ENCODE measurements at regions not wholly inside any gene's neighbourhood (a gene's known extent, or its start where the extent isn't known, plus 50 kb on each side); places are given as distances from the start of the nearest gene placed in this dataset.
"Not testable (repeated sequence)": the region's sequence is repeated elsewhere in the genome, so short reads cannot be mapped to it uniquely, and the experiment has no call there.

DNA sequence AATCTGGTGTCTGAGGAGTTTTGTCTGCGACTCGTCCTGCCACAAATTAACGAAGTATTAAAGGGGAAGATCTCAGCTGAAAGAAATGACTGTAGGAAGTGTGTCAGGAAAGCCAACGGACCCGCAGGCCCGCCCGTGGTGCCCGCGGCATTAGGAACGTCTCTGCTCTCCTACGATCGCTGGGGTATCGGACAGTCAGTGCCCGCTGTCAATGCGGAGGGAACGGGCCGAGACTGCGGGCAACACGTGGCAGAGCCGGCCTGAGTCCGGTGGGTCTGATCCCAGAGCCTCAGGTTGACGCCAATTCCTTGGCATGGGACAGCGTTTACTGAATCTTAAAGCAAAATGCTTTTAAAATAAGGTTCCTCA, 128.7 kb downstream of the KBTBD2 start:
- no peak for DNase-seq (ENCODE audit: low read depth)

DNA sequence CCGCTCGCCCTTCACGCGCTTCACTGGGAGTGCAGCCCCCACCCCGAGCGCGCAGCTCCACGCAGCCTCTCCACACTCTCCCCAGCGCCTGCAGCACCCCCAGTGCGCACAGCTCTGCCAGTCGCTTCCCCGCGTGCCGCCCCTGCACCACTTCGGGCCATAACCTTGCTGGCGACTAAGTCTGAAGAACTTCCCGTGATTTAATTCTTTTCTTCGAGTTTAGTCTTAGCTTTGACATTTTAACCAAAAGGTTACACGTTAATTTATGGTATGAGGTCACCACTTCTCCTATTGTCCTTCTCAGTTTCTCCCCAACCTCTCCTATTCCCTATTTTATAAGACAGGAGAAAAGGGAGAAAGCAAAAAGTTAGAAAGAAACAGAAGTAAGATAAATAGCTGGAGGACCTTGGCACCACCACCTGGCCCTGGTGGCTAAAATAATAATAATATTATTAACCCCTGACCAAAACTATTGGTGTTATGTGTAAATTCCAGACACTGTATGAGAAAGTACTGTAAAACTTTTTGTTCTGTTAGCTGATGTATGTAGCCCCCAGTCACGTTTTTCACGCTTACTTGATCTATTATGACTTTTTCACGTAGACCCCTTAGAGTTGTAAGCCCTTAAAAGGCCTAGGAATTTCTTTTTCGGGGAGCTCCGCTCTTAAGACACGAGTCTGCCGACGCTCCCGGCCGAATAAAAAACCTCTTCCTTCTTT, 129.2 kb downstream of the KBTBD2 start:
- not testable (repeated sequence) for DNase-seq (ENCODE audit: low read depth)

DNA sequence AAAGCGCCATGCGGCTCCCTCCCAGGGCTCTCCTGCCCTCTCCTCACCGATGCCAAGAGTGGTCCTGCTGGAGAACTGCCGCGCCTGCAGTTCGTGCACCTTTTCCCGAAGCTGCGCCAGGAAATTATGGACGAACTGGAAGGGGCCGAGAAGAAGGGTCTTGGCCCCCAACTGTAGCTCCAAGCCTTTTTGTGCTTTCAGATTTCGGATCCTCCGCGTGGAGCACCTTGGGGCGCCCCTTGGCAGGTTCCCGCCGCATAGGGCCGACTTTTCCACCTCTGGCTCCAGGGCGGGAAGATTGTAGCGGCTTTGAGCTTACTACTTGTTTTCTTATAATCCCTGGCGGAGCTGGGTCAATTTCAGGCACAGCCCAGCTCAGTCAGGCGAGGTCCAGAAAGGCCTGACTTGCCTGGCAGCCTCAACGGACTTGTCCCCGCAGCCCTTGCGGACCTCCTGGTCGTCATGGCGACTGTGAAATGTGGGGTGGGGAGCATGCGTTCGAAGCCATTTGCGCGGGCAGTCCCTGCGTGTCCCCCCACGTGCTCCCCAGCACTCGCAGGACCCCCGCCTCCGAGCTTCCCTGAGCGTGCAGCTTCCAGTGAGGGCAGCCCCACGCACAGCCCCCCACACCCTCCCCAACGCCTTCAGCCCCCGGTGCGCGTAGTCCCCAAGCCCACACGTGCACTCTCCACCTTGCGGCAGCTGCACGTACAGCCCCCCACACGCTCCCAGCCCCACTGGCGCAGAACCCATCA, 129.9 kb downstream of the KBTBD2 start:
- no peak for DNase-seq (ENCODE audit: low read depth)

DNA sequence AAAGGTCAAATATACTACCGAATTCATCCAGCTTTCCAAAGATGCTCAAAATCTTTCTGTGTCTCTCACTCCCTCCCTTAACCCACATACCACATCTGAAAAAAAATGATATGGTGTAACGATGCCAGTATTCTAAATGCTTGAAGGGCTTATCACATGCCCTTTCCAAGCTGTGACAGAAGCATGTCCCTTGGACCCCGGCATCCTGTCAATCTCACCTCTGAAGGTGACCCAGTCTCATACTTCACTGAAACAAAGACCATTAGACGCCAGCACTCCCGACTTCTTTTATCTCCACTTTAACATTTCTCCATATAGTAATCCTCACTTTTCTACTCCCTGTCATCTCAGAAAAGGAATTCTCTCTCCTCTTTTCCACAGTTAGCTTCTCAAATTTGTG, 130.8 kb downstream of the KBTBD2 start:
- not testable (repeated sequence) for DNase-seq (ENCODE audit: low read depth)

DNA sequence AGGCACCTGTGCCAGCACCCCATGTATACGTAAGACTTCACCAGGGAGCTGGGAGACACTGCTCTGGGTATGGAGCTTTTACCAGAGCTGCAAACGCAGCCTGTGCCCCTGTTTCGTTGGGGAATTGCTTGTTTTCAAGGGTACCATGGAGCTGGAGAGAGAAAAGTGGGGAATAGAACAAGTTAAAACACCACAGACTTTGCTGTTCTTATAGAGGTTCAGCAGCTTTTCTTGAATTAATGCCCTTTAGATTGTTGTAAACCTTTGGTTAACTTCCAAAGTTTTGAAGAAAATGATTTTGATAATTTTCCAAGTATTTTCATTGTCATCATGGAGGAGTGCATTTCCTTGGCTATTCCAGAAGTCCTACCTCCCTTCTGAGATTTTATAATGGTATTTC, 131.7 kb downstream of the KBTBD2 start:
- DNase-seq (ENCODE audit: low read depth) = not testable (repeated sequence)

DNA sequence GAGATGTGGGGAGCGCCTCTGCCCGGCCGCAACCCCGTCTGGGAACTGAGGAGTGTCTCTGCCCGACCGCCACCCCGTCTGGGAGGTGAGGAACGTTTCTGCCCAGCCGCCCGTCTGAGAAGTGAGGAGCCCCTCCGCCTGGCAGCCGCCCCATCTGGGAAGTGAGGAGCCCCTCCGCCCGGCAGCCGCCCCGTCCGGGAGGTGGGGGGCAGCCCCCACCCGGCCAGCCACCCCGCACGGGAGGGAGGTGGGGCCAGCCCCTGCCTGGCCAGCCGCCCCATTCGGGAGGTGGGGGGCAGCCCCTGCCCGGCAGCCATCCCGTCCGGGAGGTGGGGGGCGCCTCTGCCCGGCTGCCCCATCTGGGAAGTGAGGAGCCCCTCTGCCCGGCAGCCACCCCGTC, 137.7 kb downstream of the KBTBD2 start:
- not testable (repeated sequence) for DNase-seq (ENCODE audit: low read depth)

DNA sequence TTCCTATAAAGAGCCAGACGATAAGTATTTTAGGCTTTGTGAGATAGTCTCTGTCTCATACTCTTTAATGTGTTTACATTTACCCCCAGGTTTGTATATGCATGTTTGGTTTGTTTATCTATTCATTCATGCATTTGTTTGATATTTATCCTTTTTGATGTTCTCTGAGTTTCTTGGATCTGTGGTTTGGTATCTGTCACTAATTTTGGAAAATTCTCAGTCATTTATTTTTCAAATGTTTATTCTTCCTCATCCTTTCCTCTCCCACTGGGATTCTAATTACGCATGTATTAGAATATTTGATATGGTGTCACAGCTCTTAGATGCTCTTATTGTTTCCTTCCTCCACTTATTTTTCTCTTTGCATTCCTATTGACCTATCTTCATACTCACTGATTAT, 143.2 kb downstream of the KBTBD2 start:
- DNase-seq (ENCODE audit: low read depth) = not testable (repeated sequence)

DNA sequence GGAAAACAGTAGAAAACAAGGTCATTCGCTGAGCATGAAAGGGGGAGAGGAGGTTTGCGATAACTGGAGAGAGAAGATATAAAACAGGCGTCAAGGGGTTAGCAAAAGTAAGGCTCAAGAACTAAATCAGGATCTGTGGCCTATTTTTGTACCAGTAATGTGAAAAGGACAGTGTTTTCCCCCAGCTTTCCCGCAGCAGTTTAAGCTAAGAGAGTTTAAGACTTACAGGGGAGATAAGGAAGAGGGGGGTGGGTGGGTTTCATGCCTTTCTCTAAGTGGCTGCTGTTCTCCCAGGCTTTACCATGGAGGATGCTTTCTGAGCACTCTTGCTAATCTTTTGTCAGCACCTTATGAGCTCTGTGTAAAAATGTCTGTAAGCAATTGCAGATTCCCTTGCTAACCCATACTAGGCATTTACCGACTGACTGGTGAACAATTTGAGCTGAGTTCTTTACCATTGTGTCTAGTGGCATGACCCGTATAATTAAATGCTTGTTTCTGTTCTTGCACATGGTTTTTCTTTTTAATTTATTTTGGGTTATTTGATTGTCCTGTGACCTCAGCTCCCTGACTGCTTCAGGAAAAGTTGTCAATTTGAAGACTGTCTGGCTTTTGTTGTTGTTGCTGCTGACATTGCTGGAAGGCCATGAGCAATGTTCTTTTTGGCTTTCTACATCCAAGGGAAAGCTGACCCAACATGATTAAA, 144.0 kb downstream of the KBTBD2 start:
- not testable (repeated sequence) for DNase-seq (ENCODE audit: low read depth)

DNA sequence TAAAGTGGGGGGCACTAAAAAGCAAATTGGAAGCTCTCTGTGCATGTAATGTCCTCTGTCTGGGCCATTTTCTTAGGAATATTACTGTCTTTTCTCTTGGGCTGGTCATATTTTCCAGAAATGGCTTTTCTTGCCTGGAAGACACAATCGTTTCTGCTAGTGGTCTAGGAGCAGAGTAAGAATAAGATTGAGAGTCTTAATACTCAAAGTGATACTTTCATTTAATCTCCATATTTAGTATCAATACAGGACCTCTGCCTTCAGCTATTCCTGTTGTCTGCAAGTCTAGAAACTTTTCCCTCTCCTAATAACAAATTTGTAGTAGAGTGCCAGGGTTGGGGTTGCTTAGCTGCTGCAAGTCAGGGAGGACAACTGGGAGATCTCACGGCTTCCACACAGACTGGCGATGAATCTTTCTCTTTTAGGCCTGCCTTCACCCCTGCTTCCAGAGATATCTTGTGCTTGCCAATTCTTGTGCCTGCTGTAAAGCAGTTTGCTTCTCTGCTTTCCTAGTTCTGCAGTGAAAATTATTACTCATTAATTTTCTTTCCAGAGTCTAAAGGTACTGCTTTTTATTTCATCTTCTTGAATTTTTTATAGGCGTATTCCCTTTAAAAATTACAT, 149.6 kb downstream of the KBTBD2 start:
- DNase-seq (ENCODE audit: low read depth) = not testable (repeated sequence)

DNA sequence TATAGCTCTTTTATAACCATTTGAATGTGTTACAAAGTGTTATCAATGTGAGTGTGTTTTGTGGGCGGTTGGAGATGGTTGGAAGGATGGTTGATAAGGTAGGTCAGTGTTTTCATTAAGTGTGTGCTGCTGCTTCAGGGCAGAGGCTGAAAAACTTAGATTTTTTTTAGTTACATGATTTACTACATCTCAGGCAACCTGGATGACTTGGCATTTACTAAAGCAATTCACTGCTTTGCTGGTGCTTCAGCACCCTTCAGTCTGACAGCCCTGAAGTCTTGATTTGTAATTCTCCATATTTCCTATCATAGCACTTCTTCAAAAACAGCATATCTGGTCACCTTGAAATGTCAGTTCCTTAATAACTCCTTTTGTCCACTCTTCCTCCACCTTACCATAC, 151.8 kb downstream of the KBTBD2 start:
- DNase-seq (ENCODE audit: low read depth) = not testable (repeated sequence)

DNA sequence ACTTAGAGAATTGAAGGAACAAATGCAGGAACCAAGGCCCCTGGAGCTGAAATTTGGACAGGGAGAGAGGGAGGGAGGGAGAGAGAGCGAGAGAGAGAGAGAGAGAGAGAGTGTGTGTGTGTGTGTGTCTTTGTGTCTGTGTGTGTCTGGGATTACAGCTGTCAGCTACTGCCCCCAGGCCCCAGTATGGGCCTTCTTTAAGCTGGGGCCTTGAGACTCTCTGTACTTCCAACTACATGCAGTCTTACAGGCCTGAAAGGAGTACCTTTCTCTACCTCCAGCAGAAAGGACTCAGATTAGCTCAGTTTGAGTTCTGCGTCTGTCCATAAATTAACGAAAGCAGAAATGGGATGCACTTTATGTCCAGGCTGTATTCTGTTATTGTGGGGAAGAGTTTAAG, 153.2 kb downstream of the KBTBD2 start:
- DNase-seq (ENCODE audit: low read depth) = not testable (repeated sequence)

DNA sequence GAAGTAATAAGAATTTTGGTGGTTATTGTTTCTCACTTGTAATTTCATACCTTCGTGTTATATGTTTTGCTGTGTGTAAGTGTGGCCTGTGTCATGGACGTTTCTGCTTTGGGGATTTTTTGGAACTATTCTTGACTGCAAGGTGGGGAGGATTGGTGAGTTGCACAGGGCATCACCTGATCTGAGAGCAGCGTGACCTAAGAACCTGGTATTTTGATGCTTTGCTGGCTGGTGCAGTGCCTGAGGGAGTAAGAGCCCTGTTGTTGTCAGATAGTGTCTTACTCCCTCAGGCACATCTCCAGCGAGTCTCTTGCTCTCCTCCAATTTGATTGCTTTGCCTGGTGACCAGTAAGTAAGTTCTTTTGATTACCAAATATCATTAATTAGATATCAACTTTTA, 158.8 kb downstream of the KBTBD2 start:
- DNase-seq (ENCODE audit: low read depth) = not testable (repeated sequence)

DNA sequence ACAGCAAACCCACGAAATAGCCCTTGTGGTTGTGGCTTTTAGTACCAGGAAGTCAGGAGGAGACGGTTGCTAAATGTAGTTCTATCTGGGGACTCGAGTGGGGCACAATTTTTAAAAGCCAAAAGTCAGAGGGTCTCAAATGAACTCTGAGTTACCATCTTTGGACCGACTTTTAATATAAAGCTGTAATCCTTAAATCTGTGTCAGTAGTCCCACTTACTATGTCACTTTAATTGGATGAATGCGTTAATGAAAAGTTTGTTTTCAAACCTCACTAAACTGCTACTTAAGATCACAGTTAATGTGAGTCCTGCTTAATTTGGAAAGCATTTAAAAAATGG, 162.3 kb downstream of the KBTBD2 start:
- DNase-seq (ENCODE audit: low read depth) = not testable (repeated sequence)

DNA sequence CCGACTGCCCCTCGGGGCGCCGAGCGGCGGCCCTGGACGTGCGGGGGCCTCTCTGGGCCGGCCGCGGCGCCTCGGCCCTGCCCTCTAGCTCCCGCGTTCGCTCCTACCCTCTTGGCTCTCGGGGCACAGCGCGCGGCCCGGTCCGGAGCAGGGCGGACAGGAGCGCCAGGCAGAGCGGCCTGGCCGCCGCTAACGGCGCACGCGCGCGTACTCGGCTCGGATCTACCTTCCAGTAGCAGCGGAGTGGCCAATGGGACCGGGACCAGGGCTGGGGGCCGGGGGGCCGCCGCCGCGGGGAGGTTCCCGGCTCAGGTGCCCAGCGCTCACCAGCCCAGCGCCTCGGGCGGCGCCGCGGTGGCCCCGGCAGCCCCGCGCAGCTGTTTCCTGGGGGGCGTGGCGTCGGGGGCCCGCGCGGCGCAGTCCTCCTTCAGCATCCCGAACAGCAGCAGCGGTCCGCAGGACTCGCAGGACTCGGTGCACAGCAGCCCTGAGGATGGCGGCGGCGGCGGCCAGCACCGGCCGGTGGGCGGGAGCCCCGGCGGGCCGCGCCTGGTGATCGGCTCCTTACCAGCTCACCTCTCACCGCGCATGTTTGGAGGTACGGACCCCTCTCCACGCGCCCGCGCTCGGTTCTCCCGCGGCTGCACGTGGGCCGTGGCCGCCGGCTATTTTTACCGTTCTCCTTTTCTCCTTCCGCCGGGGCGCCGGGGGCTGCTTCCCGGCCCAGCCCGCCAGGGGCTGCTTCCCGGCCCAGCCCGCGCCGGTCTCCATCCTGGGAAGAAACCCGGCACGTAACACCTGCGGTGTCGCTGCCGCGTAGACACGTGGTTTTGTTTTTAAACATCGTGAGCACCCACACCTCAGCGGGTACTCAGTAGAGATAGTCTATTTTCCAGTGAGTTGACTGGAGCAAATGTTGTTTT, 162.9 kb downstream of the KBTBD2 start:
- peak; percentile 41 for DNase-seq (ENCODE audit: low read depth)

DNA sequence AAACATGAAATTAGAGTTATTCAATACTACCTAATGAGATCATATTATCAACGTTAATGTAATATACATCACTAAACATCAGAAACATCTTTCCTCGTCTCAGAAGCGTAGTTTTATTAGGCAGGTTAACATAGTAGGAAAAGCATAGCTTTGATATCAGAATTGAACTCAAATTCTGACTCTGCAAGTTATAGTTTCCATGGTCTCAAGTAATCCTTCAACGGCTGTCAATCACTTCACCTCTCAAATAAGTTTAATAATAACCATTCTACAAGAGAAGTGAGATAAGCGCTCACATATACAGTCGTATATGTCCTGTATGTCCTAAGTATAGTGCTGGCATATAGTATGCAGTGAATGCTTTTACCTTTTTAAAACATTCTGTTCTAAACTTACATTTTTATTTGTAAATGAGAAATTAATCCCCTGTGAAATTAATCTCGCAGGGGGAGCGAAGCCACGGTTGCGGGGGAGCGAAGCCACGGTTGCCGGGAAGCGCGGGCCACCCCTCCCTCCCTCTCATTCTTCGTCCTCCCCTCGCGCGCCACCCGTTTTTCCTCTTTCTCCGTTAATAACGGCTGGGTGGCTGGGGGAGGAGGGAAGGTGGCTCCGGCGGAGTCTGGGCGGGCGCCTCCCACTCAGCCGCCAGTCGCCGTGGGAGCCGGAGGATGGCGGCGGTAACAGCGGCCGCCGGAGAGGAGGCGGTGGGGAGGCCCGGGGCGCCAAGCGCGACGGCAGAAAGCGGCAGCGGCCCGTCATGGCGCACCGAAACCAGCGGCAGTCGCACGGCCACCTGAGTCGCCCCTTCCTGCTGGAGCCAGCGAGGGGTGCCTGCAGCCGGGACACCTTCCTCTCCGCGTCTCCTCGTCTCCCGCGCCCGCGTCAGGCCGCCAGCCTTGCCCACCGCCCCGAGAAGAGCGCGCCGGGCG, 163.8 kb downstream of the KBTBD2 start:
- DNase-seq (ENCODE audit: low read depth) = peak; percentile 46

DNA sequence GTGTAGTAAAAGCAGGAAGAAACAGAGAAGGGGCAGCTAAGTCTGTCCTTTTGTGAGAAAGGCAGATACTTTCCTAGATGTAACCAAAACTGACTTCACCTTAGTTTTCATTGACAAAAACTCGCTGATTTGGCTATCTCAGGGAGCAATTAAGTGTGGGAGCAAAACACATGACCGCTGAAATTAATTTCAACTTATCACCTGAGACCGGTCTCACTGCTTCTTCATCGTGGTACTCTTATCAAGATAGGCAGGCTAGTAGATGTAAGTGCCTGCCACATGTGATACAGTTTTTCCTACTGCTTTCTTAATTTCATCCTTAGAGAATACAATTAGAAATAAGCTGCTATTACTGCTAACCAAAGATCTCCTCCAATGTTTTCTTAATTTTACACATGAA, 168.7 kb downstream of the KBTBD2 start:
- DNase-seq (ENCODE audit: low read depth) = not testable (repeated sequence)

DNA sequence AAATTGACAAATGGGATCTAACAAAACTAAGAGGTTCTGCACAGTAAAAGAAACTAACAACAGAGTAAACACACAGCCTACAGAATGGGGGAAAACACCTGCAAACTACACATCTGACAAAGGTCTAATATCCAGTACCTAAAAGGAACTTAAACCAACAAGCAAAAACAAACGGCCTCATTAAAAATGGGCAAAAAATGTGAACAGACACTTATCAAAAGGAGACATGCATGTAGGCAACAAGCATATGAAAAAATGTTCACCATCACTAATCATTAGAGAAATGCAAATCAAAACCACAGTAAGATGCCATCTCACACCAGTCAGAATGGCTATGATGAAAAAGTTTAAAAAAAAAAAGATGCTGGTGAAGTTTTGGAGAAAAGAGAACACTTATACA, 197.4 kb downstream of the KBTBD2 start:
- DNase-seq (ENCODE audit: low read depth) = no peak

DNA sequence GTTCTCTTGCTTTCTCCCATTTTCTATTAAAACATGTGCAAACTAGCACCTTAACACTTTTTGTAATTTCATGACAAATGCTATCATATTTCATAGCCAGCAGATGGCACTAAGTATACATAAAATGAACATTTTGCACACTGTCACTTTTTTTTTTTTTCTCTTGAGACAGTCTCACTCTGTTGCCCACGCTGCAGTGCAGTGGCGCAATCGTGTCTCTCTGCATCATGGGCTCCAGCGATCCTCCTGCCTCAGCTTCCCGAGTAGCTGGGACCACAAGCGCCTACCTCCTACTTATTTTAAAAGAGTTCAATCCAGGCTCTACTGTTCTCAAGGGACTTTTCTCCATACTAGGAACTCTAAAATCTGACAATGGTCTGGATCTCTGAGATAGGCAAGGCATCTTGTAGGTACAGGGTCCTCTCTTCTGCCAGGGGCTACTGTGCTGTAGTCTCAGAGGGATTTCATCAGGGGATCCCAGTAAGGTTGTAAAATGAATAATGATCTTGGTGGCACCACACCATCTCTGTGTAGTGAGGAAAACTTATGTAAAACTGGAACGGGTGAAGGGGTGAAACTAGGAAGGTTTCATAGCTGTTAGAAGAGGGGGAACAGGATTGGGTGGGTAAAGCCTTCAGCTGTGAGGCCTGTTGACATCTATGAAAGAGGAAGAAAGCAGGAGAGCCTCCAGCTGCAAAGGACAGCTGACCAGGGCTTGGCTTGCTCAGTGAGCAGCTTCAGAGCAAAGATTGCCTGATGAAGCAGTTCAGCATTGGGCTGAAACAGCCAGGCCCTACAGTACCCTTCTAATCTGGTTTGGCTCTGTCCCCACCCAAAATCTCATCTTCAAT, 196.9 kb downstream of the AVL9 start:
- peak; percentile 9 for DNase-seq (ENCODE audit: low read depth)

DNA sequence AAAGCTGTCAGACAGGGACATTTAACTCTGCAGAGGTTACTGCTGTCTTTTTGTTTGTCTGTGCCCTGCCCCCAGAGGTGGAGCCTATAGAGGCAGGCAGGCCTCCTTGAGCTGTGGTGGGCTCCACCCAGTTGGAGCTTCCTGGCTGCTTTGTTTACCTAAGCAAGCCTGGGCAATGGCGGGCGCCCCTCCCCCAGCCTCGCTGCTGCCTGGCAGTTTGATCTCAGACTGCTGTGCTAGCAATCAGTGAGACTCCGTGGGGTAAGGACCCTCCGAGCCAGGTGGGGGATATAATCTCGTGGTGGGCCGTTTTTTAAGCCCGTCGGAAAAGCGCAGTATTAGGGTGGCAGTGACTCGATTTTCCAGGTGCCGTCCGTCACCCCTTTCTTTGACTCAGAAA, 192.8 kb downstream of the AVL9 start:
- DNase-seq (ENCODE audit: low read depth) = not testable (repeated sequence)

DNA sequence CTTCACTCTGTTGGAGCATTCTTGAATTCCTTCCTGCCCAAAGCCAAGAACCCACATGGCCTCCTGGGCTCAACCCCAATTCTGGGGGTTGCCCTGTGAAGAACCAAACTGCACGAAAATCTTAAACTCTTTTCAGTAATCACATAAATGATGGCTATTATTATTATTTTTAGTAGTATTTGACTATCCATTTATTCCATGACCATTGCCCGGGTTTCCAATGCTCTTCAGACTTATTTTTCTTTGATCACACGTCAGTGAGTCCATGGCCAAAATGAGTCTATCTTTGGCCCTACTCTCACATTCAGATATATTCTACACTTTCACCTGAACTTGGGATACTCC, 185.9 kb downstream of the AVL9 start:
- no peak for DNase-seq (ENCODE audit: low read depth)
